Lower leg skin (tissue), 4 donors: ENCODE measurements at regions not wholly inside any gene's neighbourhood (a gene's known extent, or its start where the extent isn't known, plus 50 kb on each side); places are given as distances from the start of the nearest gene placed in this dataset.

Experiments
- DNase-seq, 2 donors: peaks; one replicate each; pipeline ENCODE4 v3.0.0-alpha.2; 2019; ENCODE audit warnings: low spot score in 2 of 2
- H3K4me3 ChIP-seq: fragments of 200-600 bp; sonication (generic); 2 replicates; pipeline ENCODE4 v1.5.1; 2017; ENCODE audit warnings: mild to moderate bottlenecking, low read depth; ENCODE audit not compliant: poor library complexity, severe bottlenecking
- POLR2A ChIP-seq, 2 donors: fragments of 450-650 bp; IDR thresholded peaks; one replicate each; pipeline ENCODE4 v1.6.1; 2016 to 2017; ENCODE audit warnings: antibody characterized with exemption in 2 of 2, mild to moderate bottlenecking in 1 of 2, moderate library complexity in 1 of 2
- WGBS, 2 donors: methylation state at CpG; one replicate each; pipeline ENCODE4 v1.1.5; 2018; 5-methylcytosine and 5-hydroxymethylcytosine counted together
- intact Hi-C: fragments of 100-400 bp; cut with DNase I; formaldehyde crosslinking; loops from one replicate; pipeline ENCODE4 v1.15.0; 2023; ENCODE audit warnings: low total_unique reads
- TF ChIP-seq, protein P1 (sequence below), 3 donors: fragments of 450-650 bp; IDR thresholded peaks; one replicate each; pipeline ENCODE4 v1.5.1; 2016; ENCODE audit warnings: antibody characterized with exemption in 3 of 3, mild to moderate bottlenecking in 3 of 3, moderate library complexity in 2 of 3

DNA sequence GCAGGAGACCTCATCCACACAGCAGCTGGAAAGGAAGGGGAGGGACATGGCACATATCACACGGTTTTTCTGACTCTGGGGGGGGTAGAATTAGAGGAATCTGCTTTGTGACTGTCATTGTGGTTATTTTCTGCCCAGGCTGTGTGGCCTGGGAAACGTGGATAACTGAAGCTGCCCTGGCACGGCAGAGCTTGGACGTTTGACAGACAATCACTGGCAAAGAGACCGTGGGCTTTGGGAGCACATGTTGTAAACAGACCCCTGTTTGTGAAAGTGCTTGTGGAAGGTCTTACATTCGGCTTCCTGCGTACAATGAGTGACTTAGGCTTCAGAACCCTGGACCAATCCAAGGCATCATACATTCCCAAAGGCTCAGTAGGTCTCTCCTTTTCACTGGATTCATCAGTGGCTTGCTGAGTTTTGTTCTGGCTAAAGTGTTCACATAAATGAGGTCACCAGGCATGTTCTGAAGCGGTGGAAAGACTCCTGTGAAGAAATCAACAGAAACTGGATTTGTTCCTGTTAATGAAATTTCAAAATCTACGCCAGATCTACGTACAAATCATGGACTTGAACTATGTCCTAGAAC, 188.2 kb downstream of the TEX36 start:
- WGBS, 2 donors, result 59 to 60% methylated on average over 10 of the region's 10 CpGs
- TF ChIP-seq POLR2A (IDR thresholded peaks at IDR 0.05), result no peak
- TF ChIP-seq, protein P1, sequence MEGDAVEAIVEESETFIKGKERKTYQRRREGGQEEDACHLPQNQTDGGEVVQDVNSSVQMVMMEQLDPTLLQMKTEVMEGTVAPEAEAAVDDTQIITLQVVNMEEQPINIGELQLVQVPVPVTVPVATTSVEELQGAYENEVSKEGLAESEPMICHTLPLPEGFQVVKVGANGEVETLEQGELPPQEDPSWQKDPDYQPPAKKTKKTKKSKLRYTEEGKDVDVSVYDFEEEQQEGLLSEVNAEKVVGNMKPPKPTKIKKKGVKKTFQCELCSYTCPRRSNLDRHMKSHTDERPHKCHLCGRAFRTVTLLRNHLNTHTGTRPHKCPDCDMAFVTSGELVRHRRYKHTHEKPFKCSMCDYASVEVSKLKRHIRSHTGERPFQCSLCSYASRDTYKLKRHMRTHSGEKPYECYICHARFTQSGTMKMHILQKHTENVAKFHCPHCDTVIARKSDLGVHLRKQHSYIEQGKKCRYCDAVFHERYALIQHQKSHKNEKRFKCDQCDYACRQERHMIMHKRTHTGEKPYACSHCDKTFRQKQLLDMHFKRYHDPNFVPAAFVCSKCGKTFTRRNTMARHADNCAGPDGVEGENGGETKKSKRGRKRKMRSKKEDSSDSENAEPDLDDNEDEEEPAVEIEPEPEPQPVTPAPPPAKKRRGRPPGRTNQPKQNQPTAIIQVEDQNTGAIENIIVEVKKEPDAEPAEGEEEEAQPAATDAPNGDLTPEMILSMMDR (IDR thresholded peaks at IDR 0.05), result no peak
- intact Hi-C loops, result no loop called here
- DNase-seq, result no peak
- H3K4me3 ChIP-seq, result no peak overlapping the region

DNA sequence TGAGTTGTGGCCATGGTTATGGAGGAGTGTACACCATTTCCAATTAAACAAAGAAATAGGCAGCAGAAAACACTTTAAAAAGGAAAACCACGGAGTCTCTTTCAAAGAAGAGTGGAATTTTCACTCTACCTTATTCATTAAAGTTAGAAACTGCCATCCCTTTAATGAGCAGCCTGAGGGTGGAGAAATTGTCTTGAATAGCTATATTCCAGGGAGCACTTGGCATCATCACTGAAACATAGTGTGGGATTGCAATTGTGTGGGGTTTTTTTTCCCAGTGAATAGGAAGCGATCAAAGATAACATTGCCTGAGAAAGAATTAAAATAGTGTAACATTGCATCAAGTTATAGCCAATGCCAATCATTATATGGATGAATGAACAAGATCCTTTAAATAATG, 191.6 kb downstream of the TEX36 start:
- H3K4me3 ChIP-seq, result no peak overlapping the region
- TF ChIP-seq, protein P1 (IDR thresholded peaks at IDR 0.05), result no peak
- no peak for TF ChIP-seq POLR2A (IDR thresholded peaks at IDR 0.05)
- intact Hi-C loops, result no loop called here
- no peak for DNase-seq
- 56 to 58% methylated on average over 2 of the region's 2 CpGs for WGBS, 2 donors

DNA sequence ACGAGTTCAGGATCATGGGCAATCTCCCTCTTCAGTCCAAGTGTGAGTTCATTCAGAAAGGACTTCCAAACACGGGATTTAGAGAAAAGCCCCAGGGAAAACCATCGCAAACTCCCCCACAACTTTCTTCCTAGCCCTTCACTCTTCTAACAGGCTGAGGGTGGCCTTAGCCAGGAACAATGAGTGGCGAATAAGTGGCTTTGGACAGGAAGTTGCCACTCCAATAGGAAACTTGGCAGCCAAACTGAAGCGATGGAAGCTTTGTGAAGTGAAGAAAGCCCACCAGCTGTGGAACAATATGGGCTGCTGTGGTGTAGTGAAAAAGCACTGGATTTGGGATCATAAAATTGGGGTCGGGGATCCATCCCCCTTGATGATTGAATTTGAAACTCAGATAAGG, 193.2 kb downstream of the TEX36 start:
- intact Hi-C loops, result no loop called here
- TF ChIP-seq POLR2A (IDR thresholded peaks at IDR 0.05), result no peak
- TF ChIP-seq, protein P1 (IDR thresholded peaks at IDR 0.05), result no peak
- no peak overlapping the region for H3K4me3 ChIP-seq
- whole genome bisulfite sequencing, 2 donors, result 49 to 56% methylated on average over 6 of the region's 6 CpGs
- DNase-seq, result no peak

DNA sequence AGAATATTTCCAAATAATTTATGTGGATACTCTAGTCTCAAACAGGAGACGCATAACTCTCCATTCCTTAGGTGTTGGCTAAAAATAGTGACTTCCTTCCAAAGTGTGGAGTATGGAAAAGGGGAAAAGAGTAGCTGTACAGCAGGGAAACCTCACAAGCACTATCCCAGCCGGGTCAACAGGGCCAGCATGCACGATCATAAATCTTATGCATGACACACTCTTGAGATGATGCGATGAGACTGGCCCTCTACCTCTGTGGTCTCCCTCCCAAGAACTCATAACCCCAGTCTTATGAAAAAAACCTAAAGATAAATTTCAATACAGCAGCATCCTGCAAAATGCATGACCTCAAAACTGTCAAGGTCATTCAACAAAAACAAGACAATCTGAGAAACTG, 197.3 kb downstream of the TEX36 start:
- TF ChIP-seq, protein P1 (IDR thresholded peaks at IDR 0.05), result no peak
- TF ChIP-seq POLR2A (IDR thresholded peaks at IDR 0.05), result no peak
- DNase-seq, result no peak
- 84 to 90% methylated on average over 4 of the region's 4 CpGs for WGBS, 2 donors
- intact Hi-C loops, result no loop called here
- H3K4me3 ChIP-seq, result no peak overlapping the region

DNA sequence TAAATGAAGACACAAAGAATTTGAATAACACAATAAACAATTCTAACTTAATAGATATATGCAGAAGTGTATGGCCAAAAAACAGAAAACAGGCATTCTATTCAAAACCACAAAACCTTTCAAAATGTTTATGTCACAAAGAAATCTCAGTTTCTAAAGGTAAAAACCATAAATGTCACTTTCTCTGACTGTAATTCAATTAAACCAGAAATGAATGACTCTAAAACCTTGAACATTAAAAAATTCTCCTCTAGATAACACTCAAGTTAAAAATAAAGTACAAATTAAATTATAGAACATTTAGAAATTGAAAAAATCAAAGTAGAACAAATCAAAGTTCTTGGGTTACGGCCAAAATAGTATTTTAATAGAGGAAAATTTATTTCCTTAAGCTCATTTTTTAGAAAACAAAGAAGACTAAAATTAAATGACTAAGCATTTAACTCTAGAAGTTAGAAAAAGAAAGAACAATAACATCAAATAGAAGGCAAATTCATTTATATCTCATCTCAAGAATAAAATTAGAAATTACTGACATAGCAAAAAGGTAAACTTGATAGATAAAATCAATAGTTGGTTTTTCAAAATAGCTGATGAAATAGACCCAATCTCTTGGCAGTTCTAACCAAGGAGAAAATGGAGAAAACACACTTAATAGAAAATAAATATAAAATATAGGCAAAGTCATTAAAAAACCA, 198.8 kb downstream of the TEX36 start:
- no peak overlapping the region for H3K4me3 ChIP-seq
- TF ChIP-seq POLR2A (IDR thresholded peaks at IDR 0.05), result no peak
- TF ChIP-seq, protein P1 (IDR thresholded peaks at IDR 0.05), result no peak
- no peak for DNase-seq
- 74 to 93% methylated on average over 1 of the region's 1 CpG for WGBS, 2 donors
- intact Hi-C loops, result no loop called here

DNA sequence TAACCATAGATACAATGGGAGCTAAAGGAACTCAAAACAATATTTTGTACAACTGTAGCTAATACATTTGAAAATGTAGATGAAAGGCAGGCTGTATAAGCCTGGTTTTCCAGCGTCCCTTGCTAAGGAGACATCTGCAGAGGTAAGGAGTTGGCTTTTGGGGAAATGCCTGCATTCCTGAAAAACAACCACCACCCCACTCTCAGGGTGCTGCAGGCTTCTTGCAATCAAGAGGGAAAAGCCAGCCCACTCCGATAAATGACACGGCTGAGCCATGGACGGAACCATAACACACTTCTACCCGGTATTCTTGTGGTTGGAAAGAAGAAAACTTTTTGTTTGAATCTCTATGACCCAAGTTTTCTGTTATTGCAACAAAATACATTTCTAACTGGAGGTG, 200.3 kb downstream of the TEX36 start:
- DNase-seq, result no peak
- intact Hi-C loops, result no loop called here
- no peak overlapping the region for H3K4me3 ChIP-seq
- WGBS, 2 donors, result 53 to 73% methylated on average over 5 of the region's 5 CpGs
- TF ChIP-seq, protein P1 (IDR thresholded peaks at IDR 0.05), result no peak
- TF ChIP-seq POLR2A (IDR thresholded peaks at IDR 0.05), result no peak
